ENCODE measurements at regions not wholly inside any gene's neighbourhood (a gene's known extent, or its start where the extent isn't known, plus 50 kb on each side); places are given as distances from the start of the nearest gene placed in this dataset.

DNA sequence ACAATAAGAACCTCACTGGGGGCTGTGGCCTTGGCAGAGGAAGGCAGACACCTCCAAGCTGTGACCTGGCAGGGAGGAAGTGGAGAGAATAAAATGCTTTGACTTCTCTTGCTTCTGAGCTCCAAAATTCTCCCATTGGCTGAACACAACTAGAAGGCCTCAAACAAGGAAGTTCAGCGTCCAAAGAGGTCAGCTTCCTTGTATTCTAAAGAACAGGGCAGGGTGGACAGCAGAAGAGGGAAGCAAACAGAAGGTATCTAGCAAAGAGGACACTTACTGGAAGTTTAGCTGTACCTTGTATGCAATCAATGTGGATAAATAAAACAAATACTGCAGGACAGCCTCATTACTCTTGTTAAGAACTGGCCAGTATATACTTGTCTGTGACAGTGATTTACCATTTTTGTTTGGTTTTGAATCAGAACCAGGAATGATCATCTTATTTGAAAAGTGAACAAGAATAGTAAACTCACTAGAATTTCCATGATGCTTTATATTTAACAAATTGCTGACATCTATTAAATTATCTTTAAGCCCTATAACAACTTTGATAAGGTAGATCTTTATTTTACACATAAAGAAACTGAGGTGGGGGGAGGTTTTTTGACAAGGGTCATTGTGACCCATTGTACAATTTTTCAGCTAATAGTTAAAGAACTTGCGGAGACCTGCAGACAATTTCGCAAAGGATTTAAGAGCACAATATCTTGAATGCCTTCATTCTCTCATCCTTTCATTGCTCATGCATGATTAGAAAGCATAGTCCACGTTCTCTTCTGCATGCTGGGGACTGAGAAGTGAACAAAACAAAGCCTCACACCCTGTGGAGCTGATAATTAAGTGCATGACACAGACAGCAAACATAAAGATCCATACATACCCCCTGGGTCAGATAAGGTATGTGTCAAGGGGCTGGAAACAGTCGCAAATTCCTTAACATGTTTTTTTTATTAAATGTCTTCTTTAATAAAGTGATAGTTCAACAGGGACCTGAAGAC is 1448.0 kb downstream of the AACS start:
- no peak for DNase-seq
- intact Hi-C loops (cut with DNase I; ENCODE audit: low total_unique reads), result no loop called here
- H3K27ac ChIP-seq, result no peak overlapping the region
- no peaks in the 10 kb centered on the region for H3K27me3 ChIP-seq
- no peaks in the 10 kb centered on the region for H3K4me1 ChIP-seq
- in situ Hi-C loops (cut with MboI; ENCODE audit: low sequenced_read_pairs in 4 of 4), result no loop called here
- no peak overlapping the region for H3K4me3 ChIP-seq
- H3K36me3 ChIP-seq, result no peaks in the 10 kb centered on the region
- no peak for ATAC-seq
- no peak for TF ChIP-seq POLR2A (IDR thresholded peaks at IDR 0.05)
- TF ChIP-seq, protein P1, sequence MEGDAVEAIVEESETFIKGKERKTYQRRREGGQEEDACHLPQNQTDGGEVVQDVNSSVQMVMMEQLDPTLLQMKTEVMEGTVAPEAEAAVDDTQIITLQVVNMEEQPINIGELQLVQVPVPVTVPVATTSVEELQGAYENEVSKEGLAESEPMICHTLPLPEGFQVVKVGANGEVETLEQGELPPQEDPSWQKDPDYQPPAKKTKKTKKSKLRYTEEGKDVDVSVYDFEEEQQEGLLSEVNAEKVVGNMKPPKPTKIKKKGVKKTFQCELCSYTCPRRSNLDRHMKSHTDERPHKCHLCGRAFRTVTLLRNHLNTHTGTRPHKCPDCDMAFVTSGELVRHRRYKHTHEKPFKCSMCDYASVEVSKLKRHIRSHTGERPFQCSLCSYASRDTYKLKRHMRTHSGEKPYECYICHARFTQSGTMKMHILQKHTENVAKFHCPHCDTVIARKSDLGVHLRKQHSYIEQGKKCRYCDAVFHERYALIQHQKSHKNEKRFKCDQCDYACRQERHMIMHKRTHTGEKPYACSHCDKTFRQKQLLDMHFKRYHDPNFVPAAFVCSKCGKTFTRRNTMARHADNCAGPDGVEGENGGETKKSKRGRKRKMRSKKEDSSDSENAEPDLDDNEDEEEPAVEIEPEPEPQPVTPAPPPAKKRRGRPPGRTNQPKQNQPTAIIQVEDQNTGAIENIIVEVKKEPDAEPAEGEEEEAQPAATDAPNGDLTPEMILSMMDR (IDR thresholded peaks at IDR 0.05 in 4 of 5, conservative IDR thresholded peaks at IDR 0.05 in 1 of 5), result no peak
- H3K9me3 ChIP-seq, result no peaks in the 10 kb centered on the region

DNA sequence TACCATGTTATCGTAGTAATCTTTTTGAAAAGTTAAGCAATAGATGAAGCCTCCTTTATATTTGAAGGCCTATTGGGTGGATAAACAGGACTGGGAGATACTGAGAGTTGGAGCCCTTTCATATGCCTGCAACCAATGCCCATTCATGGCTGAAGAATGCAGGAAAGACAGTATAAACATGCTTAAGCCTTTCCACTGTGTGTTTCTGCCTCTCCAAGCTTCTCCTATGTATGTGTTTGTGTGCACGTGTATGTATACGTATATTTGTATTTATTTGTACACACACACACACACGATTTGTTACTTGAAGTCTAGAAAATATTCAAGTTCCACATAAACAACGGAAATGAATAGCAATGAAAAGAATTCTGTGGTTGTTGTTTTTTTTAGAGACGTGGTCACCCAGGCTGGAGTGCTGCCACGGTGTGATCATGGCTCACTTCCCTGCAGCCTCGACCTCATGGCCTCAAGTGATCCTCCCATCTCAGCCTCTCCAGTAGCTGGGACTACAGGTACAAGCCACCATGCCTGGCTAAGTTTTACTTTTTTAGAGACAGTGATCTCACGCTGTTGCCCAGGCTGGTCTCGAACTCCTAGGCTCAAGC is 1453.5 kb downstream of the AACS start:
- no peak for ATAC-seq
- no peak overlapping the region for H3K4me3 ChIP-seq
- intact Hi-C loops (cut with DNase I; ENCODE audit: low total_unique reads) (no loop called here), in situ Hi-C loops (cut with MboI; ENCODE audit: low sequenced_read_pairs in 4 of 4) (no loop called here)
- H3K27me3 ChIP-seq, result no peaks in the 10 kb centered on the region
- H3K27ac ChIP-seq, result no peak overlapping the region
- no peaks in the 10 kb centered on the region for H3K9me3 ChIP-seq
- H3K4me1 ChIP-seq, result no peaks in the 10 kb centered on the region
- TF ChIP-seq POLR2A (IDR thresholded peaks at IDR 0.05), result no peak
- TF ChIP-seq, protein P1 (IDR thresholded peaks at IDR 0.05 in 4 of 5, conservative IDR thresholded peaks at IDR 0.05 in 1 of 5), result no peak
- no peak for DNase-seq
- no peaks in the 10 kb centered on the region for H3K36me3 ChIP-seq

DNA sequence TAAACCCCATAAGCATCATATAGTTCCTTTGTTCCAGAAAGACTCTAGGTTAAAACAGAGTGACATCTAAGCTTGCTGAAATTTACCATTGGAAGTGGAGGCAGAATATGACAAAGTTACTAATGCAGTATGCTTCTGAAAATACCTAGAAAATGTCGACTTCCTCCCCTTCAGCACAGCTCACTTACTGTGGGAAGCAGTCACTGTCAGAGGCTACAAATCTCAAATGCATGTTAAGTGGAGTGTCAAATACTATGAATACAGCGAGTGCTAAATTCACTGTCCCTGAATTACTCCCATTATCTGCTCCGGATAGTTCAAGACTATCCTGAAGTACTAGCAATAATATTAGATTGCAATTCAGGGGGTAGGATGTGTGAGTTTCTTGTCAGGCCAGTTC is 1454.6 kb downstream of the AACS start:
- no peaks in the 10 kb centered on the region for H3K9me3 ChIP-seq
- DNase-seq (no peak), ATAC-seq (no peak)
- no peaks in the 10 kb centered on the region for H3K4me1 ChIP-seq
- in situ Hi-C loops (cut with MboI; ENCODE audit: low sequenced_read_pairs in 4 of 4), result no loop called here
- no peak overlapping the region for H3K27ac ChIP-seq
- TF ChIP-seq POLR2A (IDR thresholded peaks at IDR 0.05), result no peak
- TF ChIP-seq, protein P1 (IDR thresholded peaks at IDR 0.05 in 4 of 5, conservative IDR thresholded peaks at IDR 0.05 in 1 of 5), result no peak
- intact Hi-C loops (cut with DNase I; ENCODE audit: low total_unique reads), result no loop called here
- H3K4me3 ChIP-seq, result no peak overlapping the region
- H3K27me3 ChIP-seq, result no peaks in the 10 kb centered on the region
- H3K36me3 ChIP-seq, result no peaks in the 10 kb centered on the region

DNA sequence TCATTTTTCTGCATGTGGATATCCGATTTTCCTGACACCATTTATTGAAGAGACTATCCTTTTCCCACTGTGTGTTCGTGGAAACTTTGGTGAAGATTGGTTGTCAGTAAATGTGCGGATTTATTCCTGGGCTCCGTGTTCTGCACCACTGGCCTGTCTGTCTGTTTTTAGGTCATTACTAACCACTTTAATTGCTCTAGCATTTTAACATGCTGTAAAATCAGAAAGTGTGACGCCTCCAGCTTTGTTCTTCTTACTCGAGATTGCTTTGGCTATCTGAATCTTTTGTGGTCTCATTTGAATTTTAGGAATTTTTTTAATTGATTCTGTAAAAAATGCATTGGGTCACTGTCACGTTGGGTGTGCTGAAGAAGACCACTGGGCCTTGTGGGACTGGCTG is 1458.7 kb downstream of the AACS start:
- H3K36me3 ChIP-seq, result no peaks in the 10 kb centered on the region
- in situ Hi-C loops (cut with MboI; ENCODE audit: low sequenced_read_pairs in 4 of 4), result no loop called here
- no peak for DNase-seq
- TF ChIP-seq POLR2A (IDR thresholded peaks at IDR 0.05), result no peak
- TF ChIP-seq, protein P1 (IDR thresholded peaks at IDR 0.05 in 4 of 5, conservative IDR thresholded peaks at IDR 0.05 in 1 of 5), result no peak
- no peak overlapping the region for H3K27ac ChIP-seq
- no peaks in the 10 kb centered on the region for H3K4me1 ChIP-seq
- no peak overlapping the region for H3K4me3 ChIP-seq
- H3K27me3 ChIP-seq, result no peaks in the 10 kb centered on the region
- no peaks in the 10 kb centered on the region for H3K9me3 ChIP-seq
- intact Hi-C loops (cut with DNase I; ENCODE audit: low total_unique reads), result no loop called here
- no peak for ATAC-seq

All from gastrocnemius medialis (tissue), 4 donors.